GM23338 (cell line): ENCODE measurements at regions not wholly inside any gene's neighbourhood (a gene's known extent, or its start where the extent isn't known, plus 50 kb on each side); places are given as distances from the start of the nearest gene placed in this dataset.

ENCODE experiments used
- ATAC-seq: fragments of 200-7000 bp; cut with Tn5 transposase; 3 replicates; pipeline ENCODE4 v1.9.1; 2020
- DNase-seq: peaks from one replicate; pipeline ENCODE4 v3.0.0-alpha.2; 2015; ENCODE audit warnings: low spot score
- H2AFZ ChIP-seq: fragments of 200-600 bp; sonication (generic); 2 replicates; pipeline ENCODE4 v1.8.0; 2016; ENCODE audit warnings: antibody characterized with exemption, mild to moderate bottlenecking, moderate library complexity
- H3F3A ChIP-seq: fragments of 200-600 bp; sonication (generic); replicated peaks from 2 replicates; pipeline ENCODE4 v1.8.0; 2017; ENCODE audit warnings: antibody characterized with exemption, mixed run types, low read depth
- H3K27ac ChIP-seq: fragments of 200-600 bp; sonication (generic); 2 replicates; pipeline ENCODE4 v1.6.1; 2016; ENCODE audit warnings: low read depth
- H3K27me3 ChIP-seq: fragments of 200-600 bp; sonication (generic); 2 replicates; pipeline ENCODE4 v1.8.0; 2016; ENCODE audit warnings: mild to moderate bottlenecking, mixed run types, moderate library complexity; ENCODE audit not compliant: insufficient read depth
- H3K36me3 ChIP-seq: fragments of 200-600 bp; sonication (generic); 2 replicates; pipeline ENCODE4 v1.8.0; 2016; ENCODE audit warnings: mild to moderate bottlenecking; ENCODE audit not compliant: insufficient read depth
- H3K4me1 ChIP-seq: fragments of 200-600 bp; sonication (generic); 2 replicates; pipeline ENCODE4 v1.8.0; 2016; ENCODE audit warnings: mild to moderate bottlenecking, moderate library complexity; ENCODE audit not compliant: insufficient read depth
- H3K4me2 ChIP-seq: fragments of 200-600 bp; sonication (generic); 2 replicates; pipeline ENCODE4 v1.7.1; 2017; ENCODE audit warnings: mixed run types
- H3K4me3 ChIP-seq: fragments of 200-600 bp; sonication (generic); 2 replicates; pipeline ENCODE4 v1.6.1; 2016; ENCODE audit warnings: mixed run types
- H3K79me2 ChIP-seq: fragments of 200-600 bp; sonication (generic); replicated peaks from 2 replicates; pipeline ENCODE4 v1.8.0; 2017; ENCODE audit warnings: mild to moderate bottlenecking; ENCODE audit not compliant: insufficient read depth
- H3K9me2 ChIP-seq: fragments of 200-600 bp; sonication (generic); 2 replicates; pipeline ENCODE4 v1.8.0; 2017; ENCODE audit not compliant: insufficient read depth
- H4K20me1 ChIP-seq: fragments of 200-600 bp; sonication (generic); replicated peaks from 2 replicates; pipeline ENCODE4 v1.8.0; 2017; ENCODE audit warnings: mild to moderate bottlenecking; ENCODE audit not compliant: insufficient read depth
- H3K27ac Mint-ChIP-seq: 2 replicates; pipeline ENCODE4 v1.8.0; 2020; ENCODE audit warnings: inconsistent platforms, mild to moderate bottlenecking, moderate library complexity, mixed read lengths
- H3K27me3 Mint-ChIP-seq: 3 replicates; pipeline ENCODE4 v1.8.0; 2022; ENCODE audit warnings: low read depth, mild to moderate bottlenecking, moderate library complexity, mixed read lengths, inconsistent platforms; ENCODE audit not compliant: insufficient read depth, poor library complexity
- H3K36me3 Mint-ChIP-seq: 3 replicates; pipeline ENCODE4 v1.8.0; 2021; ENCODE audit warnings: low read depth, mild to moderate bottlenecking, inconsistent platforms, moderate library complexity, mixed read lengths
- H3K4me1 Mint-ChIP-seq: 3 replicates; pipeline ENCODE4 v1.8.0; 2020; ENCODE audit warnings: mild to moderate bottlenecking, inconsistent platforms, mixed read lengths
- H3K4me3 Mint-ChIP-seq: 3 replicates; pipeline ENCODE4 v1.8.0; 2021; ENCODE audit warnings: moderate library complexity, mild to moderate bottlenecking, inconsistent platforms, mixed read lengths
- H3K9me3 Mint-ChIP-seq: 3 replicates; pipeline ENCODE4 v1.8.0; 2020; ENCODE audit warnings: moderate library complexity, mild to moderate bottlenecking, inconsistent platforms, mixed read lengths
- CREB1 ChIP-seq: fragments of 250-450 bp; sonication (Bioruptor Pico); IDR thresholded peaks from 2 replicates; pipeline ENCODE4 v1.5.0; 2020; ENCODE audit warnings: low read depth, mild to moderate bottlenecking, moderate library complexity
- EZH2 ChIP-seq: fragments of 200-600 bp; sonication (generic); IDR thresholded peaks from one replicate; pipeline ENCODE4 v1.8.0; 2017; ENCODE audit warnings: antibody characterized with exemption, mild to moderate bottlenecking, low read depth; ENCODE audit not compliant: unreplicated experiment
- EZH2phosphoT487 ChIP-seq: fragments of 200-600 bp; sonication (generic); IDR thresholded peaks from one replicate; pipeline ENCODE4 v1.8.1; 2018; ENCODE audit warnings: antibody characterized with exemption; ENCODE audit not compliant: unreplicated experiment
- JUNB ChIP-seq: IDR thresholded peaks from one replicate; pipeline ENCODE4 v1.6.1; 2016; ENCODE audit warnings: antibody characterized with exemption; ENCODE audit not compliant: unreplicated experiment
- NANOG ChIP-seq: IDR thresholded peaks from 2 replicates; pipeline ENCODE4 v1.6.1; 2016; ENCODE audit warnings: antibody characterized with exemption, borderline replicate concordance
- POLR2AphosphoS5 ChIP-seq: IDR thresholded peaks from 2 replicates; pipeline ENCODE4 v1.6.1; 2016; ENCODE audit warnings: antibody characterized with exemption, low read depth
- STAT1 ChIP-seq: IDR thresholded peaks from one replicate; pipeline ENCODE4 v1.6.1; 2016; ENCODE audit warnings: antibody characterized with exemption; ENCODE audit not compliant: unreplicated experiment
- ZNF114 ChIP-seq: fragments of 250-450 bp; sonication (Bioruptor Pico); IDR thresholded peaks from 2 replicates; pipeline ENCODE4 v1.5.0; 2020; ENCODE audit warnings: mild to moderate bottlenecking, moderate library complexity
- ZNF331 ChIP-seq: fragments of 250-450 bp; sonication (Bioruptor Pico); IDR thresholded peaks from 2 replicates; pipeline ENCODE4 v1.5.0; 2020; ENCODE audit warnings: low read depth, mild to moderate bottlenecking, moderate library complexity
- TF ChIP-seq, protein P1 (sequence below): IDR thresholded peaks from one replicate; pipeline ENCODE4 v1.6.1; 2018; ENCODE audit warnings: antibody characterized with exemption; ENCODE audit not compliant: unreplicated experiment
- TF ChIP-seq, protein P2 (sequence below): IDR thresholded peaks from 2 replicates; pipeline ENCODE4 v1.6.1; 2016; ENCODE audit warnings: antibody characterized with exemption
- TF ChIP-seq, protein P3 (sequence below): fragments of 250-450 bp; sonication (Bioruptor Pico); IDR thresholded peaks from 2 replicates; pipeline ENCODE4 v1.5.0; 2020; ENCODE audit warnings: mild to moderate bottlenecking, moderate library complexity
- TF ChIP-seq, protein P4 (sequence below), 2 experiments: fragments of 200-600 bp in 1 of 2; sonication (generic) in 1 of 2; conservative IDR thresholded peaks; 2 replicates each; pipeline versions ENCODE4 v1.5.1 to v1.6.1; 2016 to 2017; ENCODE audit warnings: antibody characterized with exemption in 2 of 2, low read depth in 2 of 2, mild to moderate bottlenecking in 2 of 2, moderate library complexity in 1 of 2

DNA sequence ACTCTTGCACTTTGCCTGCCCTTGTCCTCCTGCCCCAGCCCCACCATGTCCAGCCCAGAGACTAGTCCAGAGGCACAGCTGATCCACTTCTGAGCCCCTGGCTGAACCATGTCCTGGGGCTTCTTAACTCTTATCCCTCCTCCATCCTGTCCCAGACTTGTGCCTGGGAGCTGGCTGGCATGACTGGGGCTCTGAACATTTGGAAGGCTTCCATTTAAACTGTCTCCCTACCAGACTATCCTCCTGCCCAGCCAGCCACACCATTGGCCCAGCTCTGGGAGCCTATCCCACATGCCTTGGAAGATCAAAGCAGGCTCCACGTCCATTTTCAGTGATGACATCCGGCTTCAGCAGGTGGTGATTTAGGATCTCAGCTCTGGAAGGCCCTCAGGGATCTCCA, 57.4 kb downstream of the FAM241B start:
- TF ChIP-seq EZH2 (no peak), ZNF331 (CRISPR knock-in tag) (no peak), CREB1 (CRISPR knock-in tag) (no peak), STAT1 (no peak), EZH2phosphoT487 (no peak), POLR2AphosphoS5 (no peak), NANOG (no peak), JUNB (no peak), ZNF114 (no peak)
- TF ChIP-seq, protein P1, sequence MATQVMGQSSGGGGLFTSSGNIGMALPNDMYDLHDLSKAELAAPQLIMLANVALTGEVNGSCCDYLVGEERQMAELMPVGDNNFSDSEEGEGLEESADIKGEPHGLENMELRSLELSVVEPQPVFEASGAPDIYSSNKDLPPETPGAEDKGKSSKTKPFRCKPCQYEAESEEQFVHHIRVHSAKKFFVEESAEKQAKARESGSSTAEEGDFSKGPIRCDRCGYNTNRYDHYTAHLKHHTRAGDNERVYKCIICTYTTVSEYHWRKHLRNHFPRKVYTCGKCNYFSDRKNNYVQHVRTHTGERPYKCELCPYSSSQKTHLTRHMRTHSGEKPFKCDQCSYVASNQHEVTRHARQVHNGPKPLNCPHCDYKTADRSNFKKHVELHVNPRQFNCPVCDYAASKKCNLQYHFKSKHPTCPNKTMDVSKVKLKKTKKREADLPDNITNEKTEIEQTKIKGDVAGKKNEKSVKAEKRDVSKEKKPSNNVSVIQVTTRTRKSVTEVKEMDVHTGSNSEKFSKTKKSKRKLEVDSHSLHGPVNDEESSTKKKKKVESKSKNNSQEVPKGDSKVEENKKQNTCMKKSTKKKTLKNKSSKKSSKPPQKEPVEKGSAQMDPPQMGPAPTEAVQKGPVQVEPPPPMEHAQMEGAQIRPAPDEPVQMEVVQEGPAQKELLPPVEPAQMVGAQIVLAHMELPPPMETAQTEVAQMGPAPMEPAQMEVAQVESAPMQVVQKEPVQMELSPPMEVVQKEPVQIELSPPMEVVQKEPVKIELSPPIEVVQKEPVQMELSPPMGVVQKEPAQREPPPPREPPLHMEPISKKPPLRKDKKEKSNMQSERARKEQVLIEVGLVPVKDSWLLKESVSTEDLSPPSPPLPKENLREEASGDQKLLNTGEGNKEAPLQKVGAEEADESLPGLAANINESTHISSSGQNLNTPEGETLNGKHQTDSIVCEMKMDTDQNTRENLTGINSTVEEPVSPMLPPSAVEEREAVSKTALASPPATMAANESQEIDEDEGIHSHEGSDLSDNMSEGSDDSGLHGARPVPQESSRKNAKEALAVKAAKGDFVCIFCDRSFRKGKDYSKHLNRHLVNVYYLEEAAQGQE: no peak
- TF ChIP-seq, protein P2, sequence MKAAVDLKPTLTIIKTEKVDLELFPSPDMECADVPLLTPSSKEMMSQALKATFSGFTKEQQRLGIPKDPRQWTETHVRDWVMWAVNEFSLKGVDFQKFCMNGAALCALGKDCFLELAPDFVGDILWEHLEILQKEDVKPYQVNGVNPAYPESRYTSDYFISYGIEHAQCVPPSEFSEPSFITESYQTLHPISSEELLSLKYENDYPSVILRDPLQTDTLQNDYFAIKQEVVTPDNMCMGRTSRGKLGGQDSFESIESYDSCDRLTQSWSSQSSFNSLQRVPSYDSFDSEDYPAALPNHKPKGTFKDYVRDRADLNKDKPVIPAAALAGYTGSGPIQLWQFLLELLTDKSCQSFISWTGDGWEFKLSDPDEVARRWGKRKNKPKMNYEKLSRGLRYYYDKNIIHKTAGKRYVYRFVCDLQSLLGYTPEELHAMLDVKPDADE: no peak
- TF ChIP-seq, protein P3, sequence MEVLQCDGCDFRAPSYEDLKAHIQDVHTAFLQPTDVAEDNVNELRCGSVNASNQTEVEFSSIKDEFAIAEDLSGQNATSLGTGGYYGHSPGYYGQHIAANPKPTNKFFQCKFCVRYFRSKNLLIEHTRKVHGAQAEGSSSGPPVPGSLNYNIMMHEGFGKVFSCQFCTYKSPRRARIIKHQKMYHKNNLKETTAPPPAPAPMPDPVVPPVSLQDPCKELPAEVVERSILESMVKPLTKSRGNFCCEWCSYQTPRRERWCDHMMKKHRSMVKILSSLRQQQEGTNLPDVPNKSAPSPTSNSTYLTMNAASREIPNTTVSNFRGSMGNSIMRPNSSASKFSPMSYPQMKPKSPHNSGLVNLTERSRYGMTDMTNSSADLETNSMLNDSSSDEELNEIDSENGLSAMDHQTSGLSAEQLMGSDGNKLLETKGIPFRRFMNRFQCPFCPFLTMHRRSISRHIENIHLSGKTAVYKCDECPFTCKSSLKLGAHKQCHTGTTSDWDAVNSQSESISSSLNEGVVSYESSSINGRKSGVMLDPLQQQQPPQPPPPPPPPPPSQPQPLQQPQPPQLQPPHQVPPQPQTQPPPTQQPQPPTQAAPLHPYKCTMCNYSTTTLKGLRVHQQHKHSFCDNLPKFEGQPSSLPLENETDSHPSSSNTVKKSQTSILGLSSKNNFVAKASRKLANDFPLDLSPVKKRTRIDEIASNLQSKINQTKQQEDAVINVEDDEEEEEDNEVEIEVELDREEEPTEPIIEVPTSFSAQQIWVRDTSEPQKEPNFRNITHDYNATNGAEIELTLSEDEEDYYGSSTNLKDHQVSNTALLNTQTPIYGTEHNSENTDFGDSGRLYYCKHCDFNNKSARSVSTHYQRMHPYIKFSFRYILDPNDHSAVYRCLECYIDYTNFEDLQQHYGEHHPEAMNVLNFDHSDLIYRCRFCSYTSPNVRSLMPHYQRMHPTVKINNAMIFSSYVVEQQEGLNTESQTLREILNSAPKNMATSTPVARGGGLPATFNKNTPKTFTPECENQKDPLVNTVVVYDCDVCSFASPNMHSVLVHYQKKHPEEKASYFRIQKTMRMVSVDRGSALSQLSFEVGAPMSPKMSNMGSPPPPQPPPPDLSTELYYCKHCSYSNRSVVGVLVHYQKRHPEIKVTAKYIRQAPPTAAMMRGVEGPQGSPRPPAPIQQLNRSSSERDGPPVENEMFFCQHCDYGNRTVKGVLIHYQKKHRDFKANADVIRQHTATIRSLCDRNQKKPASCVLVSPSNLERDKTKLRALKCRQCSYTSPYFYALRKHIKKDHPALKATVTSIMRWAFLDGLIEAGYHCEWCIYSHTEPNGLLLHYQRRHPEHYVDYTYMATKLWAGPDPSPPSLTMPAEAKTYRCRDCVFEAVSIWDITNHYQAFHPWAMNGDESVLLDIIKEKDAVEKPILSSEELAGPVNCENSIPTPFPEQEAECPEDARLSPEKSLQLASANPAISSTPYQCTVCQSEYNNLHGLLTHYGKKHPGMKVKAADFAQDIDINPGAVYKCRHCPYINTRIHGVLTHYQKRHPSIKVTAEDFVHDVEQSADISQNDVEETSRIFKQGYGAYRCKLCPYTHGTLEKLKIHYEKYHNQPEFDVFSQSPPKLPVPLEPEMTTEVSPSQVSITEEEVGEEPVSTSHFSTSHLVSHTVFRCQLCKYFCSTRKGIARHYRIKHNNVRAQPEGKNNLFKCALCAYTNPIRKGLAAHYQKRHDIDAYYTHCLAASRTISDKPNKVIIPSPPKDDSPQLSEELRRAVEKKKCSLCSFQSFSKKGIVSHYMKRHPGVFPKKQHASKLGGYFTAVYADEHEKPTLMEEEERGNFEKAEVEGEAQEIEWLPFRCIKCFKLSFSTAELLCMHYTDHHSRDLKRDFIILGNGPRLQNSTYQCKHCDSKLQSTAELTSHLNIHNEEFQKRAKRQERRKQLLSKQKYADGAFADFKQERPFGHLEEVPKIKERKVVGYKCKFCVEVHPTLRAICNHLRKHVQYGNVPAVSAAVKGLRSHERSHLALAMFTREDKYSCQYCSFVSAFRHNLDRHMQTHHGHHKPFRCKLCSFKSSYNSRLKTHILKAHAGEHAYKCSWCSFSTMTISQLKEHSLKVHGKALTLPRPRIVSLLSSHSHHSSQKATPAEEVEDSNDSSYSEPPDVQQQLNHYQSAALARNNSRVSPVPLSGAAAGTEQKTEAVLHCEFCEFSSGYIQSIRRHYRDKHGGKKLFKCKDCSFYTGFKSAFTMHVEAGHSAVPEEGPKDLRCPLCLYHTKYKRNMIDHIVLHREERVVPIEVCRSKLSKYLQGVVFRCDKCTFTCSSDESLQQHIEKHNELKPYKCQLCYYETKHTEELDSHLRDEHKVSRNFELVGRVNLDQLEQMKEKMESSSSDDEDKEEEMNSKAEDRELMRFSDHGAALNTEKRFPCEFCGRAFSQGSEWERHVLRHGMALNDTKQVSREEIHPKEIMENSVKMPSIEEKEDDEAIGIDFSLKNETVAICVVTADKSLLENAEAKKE (CRISPR knock-in tag): no peak
- TF ChIP-seq, protein P4, sequence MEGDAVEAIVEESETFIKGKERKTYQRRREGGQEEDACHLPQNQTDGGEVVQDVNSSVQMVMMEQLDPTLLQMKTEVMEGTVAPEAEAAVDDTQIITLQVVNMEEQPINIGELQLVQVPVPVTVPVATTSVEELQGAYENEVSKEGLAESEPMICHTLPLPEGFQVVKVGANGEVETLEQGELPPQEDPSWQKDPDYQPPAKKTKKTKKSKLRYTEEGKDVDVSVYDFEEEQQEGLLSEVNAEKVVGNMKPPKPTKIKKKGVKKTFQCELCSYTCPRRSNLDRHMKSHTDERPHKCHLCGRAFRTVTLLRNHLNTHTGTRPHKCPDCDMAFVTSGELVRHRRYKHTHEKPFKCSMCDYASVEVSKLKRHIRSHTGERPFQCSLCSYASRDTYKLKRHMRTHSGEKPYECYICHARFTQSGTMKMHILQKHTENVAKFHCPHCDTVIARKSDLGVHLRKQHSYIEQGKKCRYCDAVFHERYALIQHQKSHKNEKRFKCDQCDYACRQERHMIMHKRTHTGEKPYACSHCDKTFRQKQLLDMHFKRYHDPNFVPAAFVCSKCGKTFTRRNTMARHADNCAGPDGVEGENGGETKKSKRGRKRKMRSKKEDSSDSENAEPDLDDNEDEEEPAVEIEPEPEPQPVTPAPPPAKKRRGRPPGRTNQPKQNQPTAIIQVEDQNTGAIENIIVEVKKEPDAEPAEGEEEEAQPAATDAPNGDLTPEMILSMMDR (conservative IDR thresholded peaks at IDR 0.05; ENCODE audit: low read depth in 2 of 2): no peak
- Histone ChIP-seq H2AFZ (no peak overlapping the region), H3K79me2 (no peaks in the 10 kb centered on the region), H3K4me1 (no peaks in the 10 kb centered on the region), H3K36me3 (no peaks in the 10 kb centered on the region), H3K9me2 (no peaks in the 10 kb centered on the region), H3K27me3 (no peaks in the 10 kb centered on the region), H4K20me1 (no peaks in the 10 kb centered on the region), H3F3A (no peaks in the 10 kb centered on the region), H3K27ac (no peak overlapping the region), H3K4me2 (no peak overlapping the region), H3K4me3 (no peak overlapping the region)
- no peak for ATAC-seq
- Mint-ChIP-seq H3K4me1 (peaks cover 10% of the 10 kb centered on the region; the same call in 2 of the 3 replicates), H3K27ac (no peak overlapping the region), H3K9me3 (no peaks in the 10 kb centered on the region), H3K27me3 (peaks cover 12% of the 10 kb centered on the region), H3K36me3 (no peaks in the 10 kb centered on the region), H3K4me3 (no peak overlapping the region)
- DNase-seq: no peak
